Endometrium (tissue), 2 donors: ENCODE measurements at regions not wholly inside any gene's neighbourhood (a gene's known extent, or its start where the extent isn't known, plus 50 kb on each side); places are given as distances from the start of the nearest gene placed in this dataset.

ENCODE experiments used
- FAIRE-seq: peaks from 2 replicates; lab custom pipeline; 2012; peaks lifted over from hg19 to GRCh38; lab: Jason Lieb, UNC
- donor health status: control.
- donor health status: control.

GRCh38 chr2:47315475-47315874 is 53.6 kb upstream of the EPCAM start:
- no peak for FAIRE-seq

GRCh38 chr2:47313728-47314127 is 55.4 kb upstream of the EPCAM start:
- FAIRE-seq = no peak

- no peak for FAIRE-seq
Observed at GRCh38 chr2:47313141-47313691, 55.9 kb upstream of the EPCAM start.

- no peak for FAIRE-seq
Observed at GRCh38 chr2:47312491-47312850, 56.6 kb upstream of the EPCAM start.

- no peak for FAIRE-seq
Observed at GRCh38 chr2:47311764-47312490, 57.2 kb upstream of the EPCAM start.

- no peak for FAIRE-seq
Observed at GRCh38 chr2:47310801-47311560, 58.1 kb upstream of the EPCAM start.

GRCh38 chr2:47309952-47310800 is 58.9 kb upstream of the EPCAM start:
- FAIRE-seq = no peak

GRCh38 chr2:47309472-47309951 is 59.6 kb upstream of the EPCAM start:
- FAIRE-seq = no peak

GRCh38 chr2:47307066-47307465 is 62.0 kb upstream of the EPCAM start:
- FAIRE-seq = no peak

GRCh38 chr2:47304654-47305053 is 64.5 kb upstream of the EPCAM start:
- no peak for FAIRE-seq

GRCh38 chr2:47303341-47304148 is 65.6 kb upstream of the EPCAM start:
- no peak for FAIRE-seq

GRCh38 chr2:47302308-47302707 is 66.8 kb upstream of the EPCAM start:
- FAIRE-seq = no peak

GRCh38 chr2:47301731-47302130 is 67.4 kb upstream of the EPCAM start:
- FAIRE-seq = no peak

GRCh38 chr2:47301277-47301618 is 67.9 kb upstream of the EPCAM start:
- no peak for FAIRE-seq

GRCh38 chr2:47300609-47301276 is 68.4 kb upstream of the EPCAM start:
- no peak for FAIRE-seq

GRCh38 chr2:47300081-47300480 is 69.0 kb upstream of the EPCAM start:
- no peak for FAIRE-seq

GRCh38 chr2:47299555-47299954 is 69.6 kb upstream of the EPCAM start:
- no peak for FAIRE-seq

- FAIRE-seq = no peak
Observed at GRCh38 chr2:47298771-47299170, 70.3 kb upstream of the EPCAM start.

GRCh38 chr2:47297767-47298425 is 71.2 kb upstream of the EPCAM start:
- no peak for FAIRE-seq

- FAIRE-seq = no peak
Observed at GRCh38 chr2:47295981-47296635, 73.0 kb upstream of the EPCAM start.
